GM18907 (cell line): ENCODE measurements at regions not wholly inside any gene's neighbourhood (a gene's known extent, or its start where the extent isn't known, plus 50 kb on each side); places are given as distances from the start of the nearest gene placed in this dataset.
"Not testable (repeated sequence)": the region's sequence is repeated elsewhere in the genome, so short reads cannot be mapped to it uniquely, and the experiment has no call there.

Experiments
- ATAC-seq: cut with Tn5 transposase; IDR thresholded peaks from one replicate; pipeline ENCODE4 v1.9.1; 2021; ENCODE audit warnings: mild to moderate bottlenecking, moderate library complexity; ENCODE audit not compliant: unreplicated experiment

- ATAC-seq = no peak
These were observed 354.0 kb downstream of the FLRT2 start for GRCh38 chr14:85883966-85884365.

- ATAC-seq = no peak
These were observed 353.2 kb downstream of the FLRT2 start for GRCh38 chr14:85883101-85883500.

GRCh38 chr14:85881935-85882334, 352.0 kb downstream of the FLRT2 start:
- no peak for ATAC-seq

- no peak for ATAC-seq
These were observed 348.9 kb downstream of the FLRT2 start for GRCh38 chr14:85878874-85879273.

- ATAC-seq = no peak
These were observed 343.1 kb downstream of the FLRT2 start for GRCh38 chr14:85873006-85873405.

GRCh38 chr14:85867450-85867849, 337.5 kb downstream of the FLRT2 start:
- no peak for ATAC-seq

GRCh38 chr14:85865701-85866100, 335.8 kb downstream of the FLRT2 start:
- no peak for ATAC-seq

GRCh38 chr14:85858634-85859033, 328.7 kb downstream of the FLRT2 start:
- no peak for ATAC-seq

GRCh38 chr14:85856430-85856829, 326.5 kb downstream of the FLRT2 start:
- ATAC-seq = no peak

- ATAC-seq = no peak
These were observed 324.1 kb downstream of the FLRT2 start for GRCh38 chr14:85853996-85854526.

GRCh38 chr14:85852906-85853305, 323.0 kb downstream of the FLRT2 start:
- no peak for ATAC-seq

- ATAC-seq = not testable (repeated sequence)
These were observed 322.2 kb downstream of the FLRT2 start for GRCh38 chr14:85852123-85852522.

GRCh38 chr14:85830549-85830948, 300.6 kb downstream of the FLRT2 start:
- ATAC-seq = not testable (repeated sequence)

GRCh38 chr14:85829601-85830000, 299.7 kb downstream of the FLRT2 start:
- ATAC-seq = not testable (repeated sequence)

- no peak for ATAC-seq
These were observed 294.6 kb downstream of the FLRT2 start for GRCh38 chr14:85824526-85824925.

- ATAC-seq = no peak
These were observed 292.3 kb downstream of the FLRT2 start for GRCh38 chr14:85822236-85822635.

GRCh38 chr14:85817430-85817829, 287.5 kb downstream of the FLRT2 start:
- no peak for ATAC-seq

GRCh38 chr14:85813040-85813439, 283.1 kb downstream of the FLRT2 start:
- ATAC-seq = no peak

- no peak for ATAC-seq
These were observed 281.4 kb downstream of the FLRT2 start for GRCh38 chr14:85811340-85811739.

GRCh38 chr14:85799668-85800067, 269.7 kb downstream of the FLRT2 start:
- ATAC-seq = no peak

- no peak for ATAC-seq
These were observed 268.9 kb downstream of the FLRT2 start for GRCh38 chr14:85798856-85799255.

- ATAC-seq = no peak
These were observed 263.6 kb downstream of the FLRT2 start for GRCh38 chr14:85793533-85793932.

GRCh38 chr14:85789506-85789905, 259.6 kb downstream of the FLRT2 start:
- no peak for ATAC-seq
